ENCODE measurements at regions not wholly inside any gene's neighbourhood (a gene's known extent, or its start where the extent isn't known, plus 50 kb on each side); places are given as distances from the start of the nearest gene placed in this dataset.

- no peak overlapping the region for H3K9ac ChIP-seq
- H3K36me3 ChIP-seq (ENCODE audit: control insufficient read depth, insufficient read depth, low read length) = no peaks in the 10 kb centered on the region
- no peak overlapping the region for H3K27ac ChIP-seq
- H3K4me3 ChIP-seq (ENCODE audit: low read depth, low read length) = no peak overlapping the region
- TF ChIP-seq, protein P1, sequence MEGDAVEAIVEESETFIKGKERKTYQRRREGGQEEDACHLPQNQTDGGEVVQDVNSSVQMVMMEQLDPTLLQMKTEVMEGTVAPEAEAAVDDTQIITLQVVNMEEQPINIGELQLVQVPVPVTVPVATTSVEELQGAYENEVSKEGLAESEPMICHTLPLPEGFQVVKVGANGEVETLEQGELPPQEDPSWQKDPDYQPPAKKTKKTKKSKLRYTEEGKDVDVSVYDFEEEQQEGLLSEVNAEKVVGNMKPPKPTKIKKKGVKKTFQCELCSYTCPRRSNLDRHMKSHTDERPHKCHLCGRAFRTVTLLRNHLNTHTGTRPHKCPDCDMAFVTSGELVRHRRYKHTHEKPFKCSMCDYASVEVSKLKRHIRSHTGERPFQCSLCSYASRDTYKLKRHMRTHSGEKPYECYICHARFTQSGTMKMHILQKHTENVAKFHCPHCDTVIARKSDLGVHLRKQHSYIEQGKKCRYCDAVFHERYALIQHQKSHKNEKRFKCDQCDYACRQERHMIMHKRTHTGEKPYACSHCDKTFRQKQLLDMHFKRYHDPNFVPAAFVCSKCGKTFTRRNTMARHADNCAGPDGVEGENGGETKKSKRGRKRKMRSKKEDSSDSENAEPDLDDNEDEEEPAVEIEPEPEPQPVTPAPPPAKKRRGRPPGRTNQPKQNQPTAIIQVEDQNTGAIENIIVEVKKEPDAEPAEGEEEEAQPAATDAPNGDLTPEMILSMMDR (IDR thresholded peaks at IDR 0.05) = no peak
- peaks cover 12% of the 10 kb centered on the region for H3K4me1 ChIP-seq
- H2AFZ ChIP-seq = peak overlapping the region; percentile 60
- H3K27me3 ChIP-seq (ENCODE audit: control insufficient read depth, insufficient read depth, low read length) = no peaks in the 10 kb centered on the region
- no peaks in the 10 kb centered on the region for H3K79me2 ChIP-seq
- H3K4me2 ChIP-seq (ENCODE audit: low read length) = no peak overlapping the region
- no peaks in the 10 kb centered on the region for H3K9me3 ChIP-seq (ENCODE audit: control insufficient read depth, low read length)
Observed at GRCh38 chr12:89105243-89105642, 247.1 kb downstream of the DUSP6 start.

- no peak overlapping the region for H2AFZ ChIP-seq
- H3K9me3 ChIP-seq (ENCODE audit: control insufficient read depth, low read length) = no peaks in the 10 kb centered on the region
- H3K36me3 ChIP-seq (ENCODE audit: control insufficient read depth, insufficient read depth, low read length) = no peaks in the 10 kb centered on the region
- no peak overlapping the region for H3K9ac ChIP-seq
- H3K27ac ChIP-seq = no peak overlapping the region
- TF ChIP-seq, protein P1 (IDR thresholded peaks at IDR 0.05) = no peak
- peaks cover 14% of the 10 kb centered on the region for H3K4me1 ChIP-seq
- H3K4me3 ChIP-seq (ENCODE audit: low read depth, low read length) = no peak overlapping the region
- no peaks in the 10 kb centered on the region for H3K79me2 ChIP-seq
- no peaks in the 10 kb centered on the region for H3K27me3 ChIP-seq (ENCODE audit: control insufficient read depth, insufficient read depth, low read length)
- H3K4me2 ChIP-seq (ENCODE audit: low read length) = no peak overlapping the region
Observed at GRCh38 chr12:89103831-89104230, 248.5 kb downstream of the DUSP6 start.

- Histone ChIP-seq H3K36me3 (ENCODE audit: control insufficient read depth, insufficient read depth, low read length) (no peaks in the 10 kb centered on the region), H3K4me3 (ENCODE audit: low read depth, low read length) (no peak overlapping the region), H3K4me1 (peaks cover 8% of the 10 kb centered on the region), H3K9me3 (ENCODE audit: control insufficient read depth, low read length) (no peaks in the 10 kb centered on the region), H3K4me2 (ENCODE audit: low read length) (no peak overlapping the region), H3K9ac (no peak overlapping the region), H3K27me3 (ENCODE audit: control insufficient read depth, insufficient read depth, low read length) (no peaks in the 10 kb centered on the region), H3K79me2 (no peaks in the 10 kb centered on the region), H3K27ac (no peak overlapping the region), H2AFZ (peak overlapping the region; percentile 26)
- TF ChIP-seq, protein P1 (IDR thresholded peaks at IDR 0.05) = no peak
Observed at GRCh38 chr12:89101440-89101839, 250.9 kb downstream of the DUSP6 start.

DNA sequence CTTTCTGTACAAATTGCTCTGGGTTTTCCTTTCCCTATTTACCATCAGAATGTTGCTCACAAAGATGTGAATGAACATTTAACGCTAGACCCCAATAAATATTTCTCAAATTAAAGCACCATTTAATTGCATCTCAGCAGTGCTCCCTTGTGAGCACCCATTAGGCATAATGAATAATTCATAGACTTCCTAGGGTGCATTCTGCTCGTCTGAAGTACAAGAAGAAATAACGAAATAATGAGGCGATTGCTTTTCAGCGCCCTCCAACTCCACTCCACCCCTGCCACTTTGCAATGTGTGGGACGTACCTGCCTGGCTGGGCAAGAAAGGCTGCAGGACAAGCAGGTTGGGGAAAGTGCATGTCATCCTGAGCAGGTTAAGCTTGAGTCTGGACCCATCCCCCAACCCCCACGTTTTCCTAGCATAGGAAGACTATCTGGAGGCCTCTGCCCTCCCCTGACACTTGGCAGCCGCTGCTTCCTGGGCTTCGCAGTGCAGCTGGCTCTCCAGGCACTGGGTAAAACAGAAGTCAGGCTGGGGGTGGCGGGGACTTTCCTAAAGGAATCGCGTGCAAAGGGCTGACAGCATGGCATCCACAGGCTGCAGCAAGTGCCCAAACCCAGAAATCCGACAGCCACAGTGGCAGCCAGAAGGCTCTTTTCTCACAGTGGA lies 253.7 kb downstream of the DUSP6 start:
- Histone ChIP-seq H3K79me2 (no peaks in the 10 kb centered on the region), H3K36me3 (ENCODE audit: control insufficient read depth, insufficient read depth, low read length) (no peaks in the 10 kb centered on the region), H3K4me2 (ENCODE audit: low read length) (no peak overlapping the region), H3K9ac (no peak overlapping the region), H3K4me3 (ENCODE audit: low read depth, low read length) (no peak overlapping the region), H3K27me3 (ENCODE audit: control insufficient read depth, insufficient read depth, low read length) (no peaks in the 10 kb centered on the region), H2AFZ (no peak overlapping the region), H3K4me1 (peaks cover 7% of the 10 kb centered on the region), H3K27ac (no peak overlapping the region), H3K9me3 (ENCODE audit: control insufficient read depth, low read length) (no peaks in the 10 kb centered on the region)
- TF ChIP-seq, protein P1 (IDR thresholded peaks at IDR 0.05) = no peak

GRCh38 chr12:89092297-89092696 lies 260.0 kb downstream of the DUSP6 start:
- Histone ChIP-seq H3K9ac (no peak overlapping the region), H2AFZ (no peak overlapping the region), H3K36me3 (ENCODE audit: control insufficient read depth, insufficient read depth, low read length) (no peaks in the 10 kb centered on the region), H3K4me2 (ENCODE audit: low read length) (no peak overlapping the region), H3K27me3 (ENCODE audit: control insufficient read depth, insufficient read depth, low read length) (no peaks in the 10 kb centered on the region), H3K9me3 (ENCODE audit: control insufficient read depth, low read length) (no peaks in the 10 kb centered on the region), H3K79me2 (no peaks in the 10 kb centered on the region), H3K4me3 (ENCODE audit: low read depth, low read length) (no peak overlapping the region), H3K27ac (no peak overlapping the region), H3K4me1 (no peaks in the 10 kb centered on the region)
- TF ChIP-seq, protein P1 (IDR thresholded peaks at IDR 0.05) = no peak
